Cardiac muscle cell (in vitro differentiated cells and primary cell): ENCODE measurements at regions not wholly inside any gene's neighbourhood (a gene's known extent, or its start where the extent isn't known, plus 50 kb on each side); places are given as distances from the start of the nearest gene placed in this dataset.

Experiments used
- DNase-seq, 2 donors: peaks; one replicate each; pipeline versions ENCODE4 v3.0.0 to v3.0.0-alpha.2; 2010 to 2017; ENCODE audit warnings: low read depth in 1 of 2, low spot score in 1 of 2
- H3K27ac ChIP-seq: fragments of 200-600 bp; sonication (generic); 2 replicates; pipeline ENCODE4 v1.5.1; 2016
- H3K27me3 ChIP-seq: fragments of 200-600 bp; sonication (generic); 2 replicates; pipeline ENCODE4 v1.6.0; 2016; ENCODE audit warnings: control low read depth
- H3K36me3 ChIP-seq: fragments of 200-600 bp; sonication (generic); 2 replicates; pipeline ENCODE4 v1.5.1; 2016; ENCODE audit warnings: control low read depth
- H3K4me1 ChIP-seq: fragments of 200-600 bp; sonication (generic); 2 replicates; pipeline ENCODE4 v1.8.1; 2017; ENCODE audit warnings: low read depth, mild to moderate bottlenecking, mixed run types
- H3K4me3 ChIP-seq: fragments of 200-600 bp; sonication (generic); 2 replicates; pipeline ENCODE4 v1.5.1; 2016; ENCODE audit warnings: mild to moderate bottlenecking
- H3K9me3 ChIP-seq: fragments of 200-600 bp; sonication (generic); 2 replicates; pipeline ENCODE4 v1.5.1; 2017; ENCODE audit warnings: low read depth, mild to moderate bottlenecking, control low read depth
- CTCF ChIP-seq: IDR thresholded peaks from 2 replicates; pipeline ENCODE4 v1.5.1; 2012; ENCODE audit warnings: low read depth, mild to moderate bottlenecking, low read length

- Histone ChIP-seq H3K27me3 (no peaks in the 10 kb centered on the region), H3K4me3 (no peak overlapping the region), H3K36me3 (no peaks in the 10 kb centered on the region), H3K4me1 (peaks cover 15% of the 10 kb centered on the region), H3K9me3 (no peaks in the 10 kb centered on the region), H3K27ac (peak overlapping the region; percentile 15)
- DNase-seq = peak in 1 of 2 donors; percentile 74
- TF ChIP-seq CTCF = no peak
These were observed 184.8 kb upstream of the ECI2 start for GRCh38 chr6:4319981-4320683.

- Histone ChIP-seq H3K4me3 (no peak overlapping the region), H3K27me3 (no peaks in the 10 kb centered on the region), H3K27ac (no peak overlapping the region), H3K4me1 (peaks cover 15% of the 10 kb centered on the region), H3K9me3 (no peaks in the 10 kb centered on the region), H3K36me3 (no peaks in the 10 kb centered on the region)
- no peak for TF ChIP-seq CTCF
- no peak for DNase-seq
These were observed 182.9 kb upstream of the ECI2 start for GRCh38 chr6:4318321-4318720.

- DNase-seq = peak in 1 of 2 donors; percentile 79
- no peak for TF ChIP-seq CTCF
- no peaks in the 10 kb centered on the region for H3K27me3 ChIP-seq
- H3K4me1 ChIP-seq = peaks cover 15% of the 10 kb centered on the region
- no peak overlapping the region for H3K4me3 ChIP-seq
- no peaks in the 10 kb centered on the region for H3K36me3 ChIP-seq
- no peak overlapping the region for H3K27ac ChIP-seq
- H3K9me3 ChIP-seq = no peaks in the 10 kb centered on the region
These were observed 181.6 kb upstream of the ECI2 start for GRCh38 chr6:4316867-4317400.

- no peaks in the 10 kb centered on the region for H3K9me3 ChIP-seq
- no peak overlapping the region for H3K4me3 ChIP-seq
- no peak for TF ChIP-seq CTCF
- H3K36me3 ChIP-seq = no peaks in the 10 kb centered on the region
- H3K4me1 ChIP-seq = no peaks in the 10 kb centered on the region
- DNase-seq = no peak
- no peaks in the 10 kb centered on the region for H3K27me3 ChIP-seq
- H3K27ac ChIP-seq = no peak overlapping the region
These were observed 178.9 kb upstream of the ECI2 start for GRCh38 chr6:4314201-4314707.

GRCh38 chr6:4313044-4313686 is 177.8 kb upstream of the ECI2 start:
- peak; percentile 19 to 97 for DNase-seq
- no peaks in the 10 kb centered on the region for H3K27me3 ChIP-seq
- no peak overlapping the region for H3K27ac ChIP-seq
- H3K4me3 ChIP-seq = no peak overlapping the region
- no peaks in the 10 kb centered on the region for H3K9me3 ChIP-seq
- TF ChIP-seq CTCF = peak; percentile 65
- no peaks in the 10 kb centered on the region for H3K4me1 ChIP-seq
- H3K36me3 ChIP-seq = no peaks in the 10 kb centered on the region
